H1 (cell line): ENCODE measurements at regions not wholly inside any gene's neighbourhood (a gene's known extent, or its start where the extent isn't known, plus 50 kb on each side); places are given as distances from the start of the nearest gene placed in this dataset.

Experiments
- HDAC2 ChIP-seq, 2 experiments: fragments of 300-600 bp in 1 of 2; sonication (generic) in 1 of 2; IDR thresholded peaks; 2 replicates each; pipeline ENCODE4 v1.6.1; 2011 to 2012; ENCODE audit warnings: low read depth in 2 of 2, low read length in 2 of 2, mild to moderate bottlenecking in 2 of 2, moderate library complexity in 2 of 2, borderline replicate concordance in 1 of 2, inconsistent platforms in 1 of 2
- TF ChIP-seq, protein P1 (sequence below): IDR thresholded peaks from 2 replicates; pipeline ENCODE4 v1.6.1; 2012; ENCODE audit warnings: inconsistent platforms

GRCh38 chr7:89826557-89826956, 327.7 kb upstream of the STEAP1 start (continued):
- no peak for TF ChIP-seq HDAC2 (IDR thresholded peaks at IDR 0.05; ENCODE audit: borderline replicate concordance in 1 of 2, low read depth in 2 of 2, low read length in 2 of 2)
- TF ChIP-seq, protein P1, sequence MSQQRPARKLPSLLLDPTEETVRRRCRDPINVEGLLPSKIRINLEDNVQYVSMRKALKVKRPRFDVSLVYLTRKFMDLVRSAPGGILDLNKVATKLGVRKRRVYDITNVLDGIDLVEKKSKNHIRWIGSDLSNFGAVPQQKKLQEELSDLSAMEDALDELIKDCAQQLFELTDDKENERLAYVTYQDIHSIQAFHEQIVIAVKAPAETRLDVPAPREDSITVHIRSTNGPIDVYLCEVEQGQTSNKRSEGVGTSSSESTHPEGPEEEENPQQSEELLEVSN, result no peak
